BJ (cell line): ENCODE measurements at regions not wholly inside any gene's neighbourhood (a gene's known extent, or its start where the extent isn't known, plus 50 kb on each side); places are given as distances from the start of the nearest gene placed in this dataset.

ENCODE experiments used
- CTCF ChIA-PET: fragments of 350-600 bp; formaldehyde crosslinking; extraction: SDS; loops from one replicate; lab custom pipeline; 2021; ENCODE audit warnings: antibody characterized with exemption, inconsistent platforms; lab: Yijun Ruan, JAX
- POLR2A ChIA-PET: fragments of 300-600 bp; sonication (Branson Sonifier 250); formaldehyde crosslinking; extraction: SDS; loops from one replicate; lab custom pipeline; 2021; ENCODE audit warnings: antibody characterized with exemption; lab: Charles Lee
- DNase-seq: peaks from one replicate; pipeline ENCODE4 v3.0.0-alpha.2; 2011; ENCODE audit warnings: low read depth
- H3K27me3 ChIP-seq: 2 replicates; pipeline ENCODE4 v1.6.0; 2011; ENCODE audit warnings: low read length; ENCODE audit not compliant: control insufficient read depth, insufficient read depth
- H3K36me3 ChIP-seq: 2 replicates; pipeline ENCODE4 v1.5.1; 2011; ENCODE audit warnings: low read length; ENCODE audit not compliant: control insufficient read depth, insufficient read depth
- H3K4me3 ChIP-seq: 2 replicates; pipeline ENCODE4 v1.5.1; 2011; ENCODE audit warnings: low read depth, mild to moderate bottlenecking, control low read depth, low read length
- TF ChIP-seq, protein P1 (sequence below): IDR thresholded peaks from 2 replicates; pipeline ENCODE4 v1.5.1; 2011; ENCODE audit warnings: low read depth, mild to moderate bottlenecking, control low read depth, inconsistent platforms, low read length, moderate library complexity; ENCODE audit not compliant: insufficient read depth

DNA sequence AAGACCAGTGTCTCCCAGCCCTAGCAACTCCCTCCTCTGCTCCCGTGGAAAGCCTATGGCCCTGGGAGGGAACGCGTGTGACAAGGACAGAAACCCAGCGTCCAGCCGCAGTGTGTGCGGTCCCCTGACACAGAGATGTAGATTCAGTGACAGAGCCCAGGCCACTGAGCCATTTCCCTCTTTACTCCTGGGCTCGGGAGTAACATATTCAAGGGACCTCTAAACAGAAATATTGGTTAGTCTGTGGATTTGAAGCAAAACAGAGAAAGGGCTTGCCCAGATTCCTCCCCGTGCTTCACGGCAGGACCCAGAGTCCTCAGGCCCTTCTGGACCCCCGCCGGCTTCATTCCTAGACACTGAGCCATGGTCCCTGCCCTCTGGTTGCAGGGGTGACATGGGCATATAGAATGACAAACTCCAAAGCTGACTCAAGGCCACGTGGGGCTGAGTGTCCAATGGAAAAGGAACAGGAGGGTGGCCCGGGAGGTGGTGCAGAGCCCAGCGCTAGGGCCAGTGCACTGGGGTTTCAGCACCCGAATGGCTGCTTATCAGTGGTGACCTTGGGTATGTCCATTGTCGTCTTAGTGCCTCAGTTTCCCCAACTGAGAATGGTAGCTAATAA, 248.2 kb downstream of the QKI start:
- Histone ChIP-seq H3K27me3 (no peaks in the 10 kb centered on the region), H3K4me3 (no peak overlapping the region), H3K36me3 (no peaks in the 10 kb centered on the region)
- DNase-seq: no peak
- CTCF ChIA-PET: no interaction called here
- TF ChIP-seq, protein P1, sequence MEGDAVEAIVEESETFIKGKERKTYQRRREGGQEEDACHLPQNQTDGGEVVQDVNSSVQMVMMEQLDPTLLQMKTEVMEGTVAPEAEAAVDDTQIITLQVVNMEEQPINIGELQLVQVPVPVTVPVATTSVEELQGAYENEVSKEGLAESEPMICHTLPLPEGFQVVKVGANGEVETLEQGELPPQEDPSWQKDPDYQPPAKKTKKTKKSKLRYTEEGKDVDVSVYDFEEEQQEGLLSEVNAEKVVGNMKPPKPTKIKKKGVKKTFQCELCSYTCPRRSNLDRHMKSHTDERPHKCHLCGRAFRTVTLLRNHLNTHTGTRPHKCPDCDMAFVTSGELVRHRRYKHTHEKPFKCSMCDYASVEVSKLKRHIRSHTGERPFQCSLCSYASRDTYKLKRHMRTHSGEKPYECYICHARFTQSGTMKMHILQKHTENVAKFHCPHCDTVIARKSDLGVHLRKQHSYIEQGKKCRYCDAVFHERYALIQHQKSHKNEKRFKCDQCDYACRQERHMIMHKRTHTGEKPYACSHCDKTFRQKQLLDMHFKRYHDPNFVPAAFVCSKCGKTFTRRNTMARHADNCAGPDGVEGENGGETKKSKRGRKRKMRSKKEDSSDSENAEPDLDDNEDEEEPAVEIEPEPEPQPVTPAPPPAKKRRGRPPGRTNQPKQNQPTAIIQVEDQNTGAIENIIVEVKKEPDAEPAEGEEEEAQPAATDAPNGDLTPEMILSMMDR: no peak
- POLR2A ChIA-PET: no interaction called here

DNA sequence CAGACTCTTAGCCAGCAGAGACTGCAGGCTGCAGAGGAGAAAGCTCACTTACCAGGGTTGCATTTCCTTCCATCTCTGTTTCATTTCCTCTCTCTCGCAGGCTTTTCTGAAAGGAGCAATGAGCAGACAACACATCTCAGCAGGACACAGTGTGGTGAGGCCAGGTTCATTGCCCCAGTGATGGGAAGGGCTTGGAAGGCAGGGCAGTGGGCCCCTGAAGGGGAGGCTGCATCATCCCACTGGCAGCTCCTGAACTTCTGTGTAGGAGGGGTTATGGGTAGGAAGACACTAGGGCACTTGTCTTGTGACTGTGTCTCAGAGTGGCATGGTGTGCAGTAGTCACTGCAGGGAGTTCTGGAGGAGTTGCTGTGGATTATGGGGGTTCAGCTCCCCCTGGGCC, 246.8 kb downstream of the QKI start:
- POLR2A ChIA-PET: no interaction called here
- DNase-seq: no peak
- TF ChIP-seq, protein P1: no peak
- CTCF ChIA-PET: no interaction called here
- no peak overlapping the region for H3K4me3 ChIP-seq
- H3K27me3 ChIP-seq: no peaks in the 10 kb centered on the region
- H3K36me3 ChIP-seq: no peaks in the 10 kb centered on the region

DNA sequence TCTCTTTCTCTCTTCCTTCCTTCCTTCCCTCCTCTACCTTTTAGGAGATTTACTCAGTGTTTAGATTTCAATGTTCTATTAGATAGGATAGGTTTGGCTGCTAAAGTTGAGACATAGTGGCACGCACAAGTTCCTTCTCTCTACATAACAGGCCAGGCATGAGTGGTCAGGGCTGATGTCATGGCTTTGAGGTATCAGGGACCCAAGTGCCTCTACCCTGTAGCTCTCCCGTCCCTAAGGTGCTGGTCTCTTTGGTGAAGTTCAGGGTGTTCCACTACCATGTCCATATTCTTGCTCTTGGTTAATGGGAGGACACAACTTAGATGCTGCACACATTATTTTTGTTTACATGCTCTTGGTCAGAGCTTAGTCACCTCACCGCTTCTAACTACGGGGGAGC, 245.3 kb downstream of the QKI start:
- CTCF ChIA-PET: no interaction called here
- Histone ChIP-seq H3K36me3 (no peaks in the 10 kb centered on the region), H3K4me3 (no peak overlapping the region), H3K27me3 (no peaks in the 10 kb centered on the region)
- POLR2A ChIA-PET: no interaction called here
- TF ChIP-seq, protein P1: no peak
- no peak for DNase-seq

DNA sequence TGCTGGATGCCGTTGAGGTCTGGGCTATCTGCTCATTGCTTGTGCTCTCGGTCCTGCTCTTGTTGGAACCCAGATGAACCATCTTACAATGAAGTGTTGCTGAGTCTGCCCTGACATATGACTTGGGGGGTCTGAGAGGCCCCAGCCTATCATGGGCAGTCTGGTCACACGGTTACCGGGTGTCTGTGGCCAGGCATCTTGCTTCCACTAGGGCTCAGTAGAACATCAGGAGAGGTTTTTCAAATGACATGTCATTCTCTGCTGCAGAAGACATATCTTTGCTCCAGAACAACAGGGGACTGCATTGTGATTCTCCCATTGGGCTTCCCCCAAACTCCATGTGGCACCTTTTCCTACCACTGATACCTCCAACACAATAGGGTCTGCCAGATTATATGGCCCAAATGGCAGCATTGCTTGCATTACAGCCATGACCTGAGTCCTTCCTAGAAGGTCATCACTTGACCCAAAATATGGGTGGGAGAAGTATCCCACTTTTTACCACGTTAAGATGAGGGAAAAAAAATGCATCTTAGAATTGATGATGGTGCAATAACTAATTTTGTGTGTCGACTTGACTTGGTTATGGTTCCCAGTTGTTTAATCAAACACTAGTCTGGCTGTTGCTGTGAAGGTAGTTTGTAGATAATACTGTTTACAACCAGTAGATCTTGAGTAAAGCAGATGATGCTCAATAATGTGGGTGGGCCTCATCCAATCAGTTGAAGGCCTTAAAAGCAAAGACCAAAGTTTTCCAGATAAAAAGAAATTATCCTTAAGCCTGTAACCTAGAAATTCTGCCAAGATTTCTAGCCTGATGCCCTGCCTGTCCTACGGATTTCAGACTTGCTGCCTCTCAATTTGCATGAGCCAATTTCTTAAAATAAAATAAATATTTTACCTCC, 241.0 kb downstream of the QKI start:
- no peak for DNase-seq
- ChIA-PET POLR2A (no interaction called here), CTCF (no interaction called here)
- Histone ChIP-seq H3K4me3 (no peak overlapping the region), H3K27me3 (no peaks in the 10 kb centered on the region), H3K36me3 (no peaks in the 10 kb centered on the region)
- TF ChIP-seq, protein P1: no peak

DNA sequence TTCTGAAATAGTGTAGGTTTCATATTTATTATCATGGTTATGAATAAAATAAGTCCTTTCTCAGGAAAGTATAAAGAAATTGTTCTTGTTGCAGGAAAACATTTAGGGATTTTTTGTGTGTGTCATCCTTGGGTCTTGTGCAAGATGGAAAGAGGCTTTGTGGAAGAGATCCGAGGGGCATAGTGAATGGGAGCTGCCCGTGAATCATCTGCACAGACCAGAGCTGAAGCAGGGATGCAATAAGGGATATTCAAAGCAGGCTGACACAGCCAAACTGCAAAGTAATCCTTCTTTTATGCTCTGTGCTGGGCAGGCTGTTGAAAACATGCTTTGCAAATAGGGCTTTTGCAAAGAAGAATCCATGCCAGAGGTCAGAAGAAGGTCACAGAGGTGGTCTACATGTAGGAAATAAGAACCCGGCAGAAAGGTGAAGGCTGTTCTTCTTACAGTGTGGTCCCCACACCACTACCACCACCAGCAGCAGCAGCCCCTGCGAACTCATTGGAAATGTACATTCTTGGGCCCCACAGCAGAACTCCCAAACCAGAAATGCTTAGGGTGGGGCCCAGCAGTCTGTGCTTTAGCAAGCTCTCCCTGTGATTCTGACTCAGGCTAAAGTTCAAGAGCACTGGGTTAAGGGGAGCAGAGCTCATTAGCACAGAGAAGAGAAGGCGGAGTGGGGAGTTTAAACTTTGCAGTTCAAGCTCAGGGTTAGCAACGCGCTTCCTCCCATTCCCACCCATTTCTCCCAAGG, 237.6 kb downstream of the QKI start:
- ChIA-PET CTCF (no interaction called here), POLR2A (no interaction called here)
- no peaks in the 10 kb centered on the region for H3K36me3 ChIP-seq
- TF ChIP-seq, protein P1: no peak
- H3K4me3 ChIP-seq: no peak overlapping the region
- DNase-seq: no peak
- H3K27me3 ChIP-seq: no peaks in the 10 kb centered on the region
